Colonic mucosa (tissue), 4 donors: ENCODE measurements at regions not wholly inside any gene's neighbourhood (a gene's known extent, or its start where the extent isn't known, plus 50 kb on each side); places are given as distances from the start of the nearest gene placed in this dataset.

ENCODE experiments used
- DNase-seq: peaks from one replicate; pipeline ENCODE4 v3.0.0-alpha.2; 2020
- H3K27ac ChIP-seq: fragments of 200-600 bp; one replicate; pipeline ENCODE4 v1.8.0; 2021
- H3K27me3 ChIP-seq: fragments of 200-600 bp; one replicate; pipeline ENCODE4 v1.8.0; 2021
- H3K36me3 ChIP-seq: fragments of 200-600 bp; one replicate; pipeline ENCODE4 v1.8.0; 2021
- H3K4me1 ChIP-seq: fragments of 200-600 bp; one replicate; pipeline ENCODE4 v1.8.0; 2021; ENCODE audit warnings: mild to moderate bottlenecking
- H3K4me3 ChIP-seq: fragments of 200-600 bp; one replicate; pipeline ENCODE4 v1.8.0; 2021
- H3K9ac ChIP-seq, 2 donors: one replicate each; pipeline ENCODE4 v1.7.0; 2013; ENCODE audit warnings: control low read depth in 2 of 2, low read depth in 2 of 2, low read length in 2 of 2
- H3K9me3 ChIP-seq: fragments of 200-600 bp; one replicate; pipeline ENCODE4 v1.8.0; 2021
- CTCF ChIP-seq: fragments of 200-600 bp; IDR thresholded peaks from one replicate; pipeline ENCODE4 v1.8.0; 2022; ENCODE audit warnings: antibody characterized with exemption, mild to moderate bottlenecking
- intact Hi-C: fragments of 100-400 bp; cut with DNase I; formaldehyde crosslinking; loops from one replicate; pipeline ENCODE4 v1.14.1; 2022
- donor health status: healthy.
- donor health status: DM: no; HTN: no; CAD: no.
- donor health status: DM: no; HTN: no; CAD: no.

GRCh38 chr22:19643448-19644313 is 70.6 kb upstream of the SEPTIN5 start:
- Histone ChIP-seq H3K36me3 (no peaks in the 10 kb centered on the region), H3K4me1 (no peaks in the 10 kb centered on the region), H3K9ac (no peak overlapping the region), H3K27ac (no peak overlapping the region), H3K9me3 (peaks cover 3% of the 10 kb centered on the region), H3K27me3 (no peaks in the 10 kb centered on the region), H3K4me3 (no peak overlapping the region)
- no peak for TF ChIP-seq CTCF
- DNase-seq = no peak
- intact Hi-C loops = no loop called here

- Histone ChIP-seq H3K4me3 (no peak overlapping the region), H3K4me1 (no peaks in the 10 kb centered on the region), H3K27me3 (no peaks in the 10 kb centered on the region), H3K36me3 (no peaks in the 10 kb centered on the region), H3K27ac (no peak overlapping the region), H3K9me3 (peaks cover 3% of the 10 kb centered on the region), H3K9ac (no peak overlapping the region)
- no peak for TF ChIP-seq CTCF
- DNase-seq = no peak
- intact Hi-C loops = no loop called here
Observed at GRCh38 chr22:19644314-19645223, 69.7 kb upstream of the SEPTIN5 start.

- H3K4me1 ChIP-seq = no peaks in the 10 kb centered on the region
- peaks cover 3% of the 10 kb centered on the region for H3K9me3 ChIP-seq
- no peaks in the 10 kb centered on the region for H3K36me3 ChIP-seq
- H3K27me3 ChIP-seq = no peaks in the 10 kb centered on the region
- H3K4me3 ChIP-seq = no peak overlapping the region
- DNase-seq = no peak
- TF ChIP-seq CTCF = no peak
- H3K9ac ChIP-seq = no peak overlapping the region
- no peak overlapping the region for H3K27ac ChIP-seq
- intact Hi-C loops = no loop called here
Observed at GRCh38 chr22:19645391-19645790, 68.9 kb upstream of the SEPTIN5 start.

- Histone ChIP-seq H3K4me3 (no peak overlapping the region), H3K27me3 (no peaks in the 10 kb centered on the region), H3K27ac (no peak overlapping the region), H3K36me3 (no peaks in the 10 kb centered on the region), H3K4me1 (no peaks in the 10 kb centered on the region), H3K9me3 (peaks cover 3% of the 10 kb centered on the region), H3K9ac (no peak overlapping the region)
- TF ChIP-seq CTCF = no peak
- DNase-seq = no peak
- intact Hi-C loops = no loop called here
Observed at GRCh38 chr22:19645905-19646304, 68.4 kb upstream of the SEPTIN5 start.

- intact Hi-C loops = no loop called here
- no peak overlapping the region for H3K9ac ChIP-seq
- no peaks in the 10 kb centered on the region for H3K4me1 ChIP-seq
- no peak for TF ChIP-seq CTCF
- no peak overlapping the region for H3K4me3 ChIP-seq
- no peaks in the 10 kb centered on the region for H3K27me3 ChIP-seq
- peaks cover 3% of the 10 kb centered on the region for H3K9me3 ChIP-seq
- no peaks in the 10 kb centered on the region for H3K36me3 ChIP-seq
- no peak overlapping the region for H3K27ac ChIP-seq
- DNase-seq = no peak
Observed at GRCh38 chr22:19646383-19646782, 67.9 kb upstream of the SEPTIN5 start.
